Nephron (organoid): ENCODE measurements at regions not wholly inside any gene's neighbourhood (a gene's known extent, or its start where the extent isn't known, plus 50 kb on each side); places are given as distances from the start of the nearest gene placed in this dataset.

Source experiments
- H3K27ac Mint-ChIP-seq, 3 experiments: 2 replicates each; pipeline ENCODE4 v1.8.0; 2020; ENCODE audit warnings: mixed read lengths in 3 of 3, mild to moderate bottlenecking in 2 of 3, moderate library complexity in 1 of 3
- H3K27me3 Mint-ChIP-seq: 2 replicates; pipeline ENCODE4 v1.8.0; 2021; ENCODE audit warnings: low read depth, mild to moderate bottlenecking, moderate library complexity, mixed read lengths
- H3K36me3 Mint-ChIP-seq: 2 replicates; pipeline ENCODE4 v1.8.0; 2020; ENCODE audit warnings: low read depth, mixed read lengths
- H3K4me1 Mint-ChIP-seq: 2 replicates; pipeline ENCODE4 v1.8.0; 2020; ENCODE audit warnings: mixed read lengths
- H3K4me3 Mint-ChIP-seq, 3 experiments: 2 replicates each; pipeline ENCODE4 v1.8.0; 2020; ENCODE audit warnings: mild to moderate bottlenecking in 3 of 3, mixed read lengths in 3 of 3, moderate library complexity in 2 of 3
- H3K9me3 Mint-ChIP-seq: 2 replicates; pipeline ENCODE4 v1.8.0; 2020; ENCODE audit warnings: mixed read lengths
- TF ChIP-seq, protein P1 (sequence below), 3 experiments: fragments of 200-600 bp; sonication (generic); IDR thresholded peaks; one replicate each; pipeline ENCODE4 v1.5.0; 2021; ENCODE audit warnings: antibody characterized with exemption in 3 of 3; ENCODE audit not compliant: unreplicated experiment in 3 of 3

DNA sequence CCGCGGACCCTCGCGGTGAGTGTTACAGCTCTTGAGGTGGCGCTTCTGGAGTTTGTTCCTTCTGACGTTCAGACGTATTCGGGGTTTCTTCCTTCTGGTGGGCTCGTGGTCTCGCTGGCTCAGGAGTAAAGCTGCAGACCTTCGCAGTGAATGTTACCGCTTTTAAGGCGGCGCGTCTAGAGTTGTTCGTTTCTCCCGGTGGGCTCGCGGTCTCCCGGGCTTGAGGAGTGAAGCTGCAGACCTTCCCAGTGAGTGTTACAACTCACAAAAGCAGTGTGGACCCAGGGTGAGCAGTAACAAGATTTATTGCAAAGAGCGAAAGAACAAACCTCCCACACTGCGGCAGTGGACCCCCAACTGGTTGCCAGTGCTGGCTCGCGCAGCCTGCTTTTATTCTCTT is 177.1 kb downstream of the UACA start:
- Mint-ChIP-seq H3K9me3 (peaks cover 7% of the 10 kb centered on the region), H3K4me1 (peaks cover 11% of the 10 kb centered on the region), H3K4me3 (peak overlapping the region; percentile 33 to 76 (median 55)), H3K27me3 (peaks cover 20% of the 10 kb centered on the region), H3K36me3 (no peaks in the 10 kb centered on the region), H3K27ac (no peak overlapping the region)
- TF ChIP-seq, protein P1, sequence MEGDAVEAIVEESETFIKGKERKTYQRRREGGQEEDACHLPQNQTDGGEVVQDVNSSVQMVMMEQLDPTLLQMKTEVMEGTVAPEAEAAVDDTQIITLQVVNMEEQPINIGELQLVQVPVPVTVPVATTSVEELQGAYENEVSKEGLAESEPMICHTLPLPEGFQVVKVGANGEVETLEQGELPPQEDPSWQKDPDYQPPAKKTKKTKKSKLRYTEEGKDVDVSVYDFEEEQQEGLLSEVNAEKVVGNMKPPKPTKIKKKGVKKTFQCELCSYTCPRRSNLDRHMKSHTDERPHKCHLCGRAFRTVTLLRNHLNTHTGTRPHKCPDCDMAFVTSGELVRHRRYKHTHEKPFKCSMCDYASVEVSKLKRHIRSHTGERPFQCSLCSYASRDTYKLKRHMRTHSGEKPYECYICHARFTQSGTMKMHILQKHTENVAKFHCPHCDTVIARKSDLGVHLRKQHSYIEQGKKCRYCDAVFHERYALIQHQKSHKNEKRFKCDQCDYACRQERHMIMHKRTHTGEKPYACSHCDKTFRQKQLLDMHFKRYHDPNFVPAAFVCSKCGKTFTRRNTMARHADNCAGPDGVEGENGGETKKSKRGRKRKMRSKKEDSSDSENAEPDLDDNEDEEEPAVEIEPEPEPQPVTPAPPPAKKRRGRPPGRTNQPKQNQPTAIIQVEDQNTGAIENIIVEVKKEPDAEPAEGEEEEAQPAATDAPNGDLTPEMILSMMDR (IDR thresholded peaks at IDR 0.05; ENCODE audit: unreplicated experiment in 3 of 3) = no peak

DNA sequence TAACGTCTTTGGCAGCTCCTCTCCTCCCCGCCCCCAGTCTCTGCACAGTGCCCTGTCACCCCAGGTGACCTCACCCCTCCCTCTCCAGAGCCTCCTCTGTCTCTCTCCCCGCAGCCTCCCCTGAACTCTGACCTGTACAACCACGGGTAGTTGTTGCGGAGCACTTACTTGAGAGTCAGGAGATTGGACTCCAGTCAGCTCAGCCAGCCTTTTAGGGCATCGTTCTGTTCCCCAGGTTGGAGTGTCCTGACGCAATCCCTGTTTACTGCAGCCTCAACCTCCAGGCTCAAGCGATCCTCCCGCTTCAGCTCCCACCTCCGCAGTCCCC is 177.7 kb downstream of the UACA start:
- H3K9me3 Mint-ChIP-seq = peaks cover 7% of the 10 kb centered on the region
- H3K27ac Mint-ChIP-seq = no peak overlapping the region
- TF ChIP-seq, protein P1 (IDR thresholded peaks at IDR 0.05; ENCODE audit: unreplicated experiment in 3 of 3) = no peak
- peaks cover 20% of the 10 kb centered on the region for H3K27me3 Mint-ChIP-seq
- no peaks in the 10 kb centered on the region for H3K36me3 Mint-ChIP-seq
- H3K4me1 Mint-ChIP-seq = peaks cover 11% of the 10 kb centered on the region
- H3K4me3 Mint-ChIP-seq = peak overlapping the region; percentile 33 to 76 (median 55)

DNA sequence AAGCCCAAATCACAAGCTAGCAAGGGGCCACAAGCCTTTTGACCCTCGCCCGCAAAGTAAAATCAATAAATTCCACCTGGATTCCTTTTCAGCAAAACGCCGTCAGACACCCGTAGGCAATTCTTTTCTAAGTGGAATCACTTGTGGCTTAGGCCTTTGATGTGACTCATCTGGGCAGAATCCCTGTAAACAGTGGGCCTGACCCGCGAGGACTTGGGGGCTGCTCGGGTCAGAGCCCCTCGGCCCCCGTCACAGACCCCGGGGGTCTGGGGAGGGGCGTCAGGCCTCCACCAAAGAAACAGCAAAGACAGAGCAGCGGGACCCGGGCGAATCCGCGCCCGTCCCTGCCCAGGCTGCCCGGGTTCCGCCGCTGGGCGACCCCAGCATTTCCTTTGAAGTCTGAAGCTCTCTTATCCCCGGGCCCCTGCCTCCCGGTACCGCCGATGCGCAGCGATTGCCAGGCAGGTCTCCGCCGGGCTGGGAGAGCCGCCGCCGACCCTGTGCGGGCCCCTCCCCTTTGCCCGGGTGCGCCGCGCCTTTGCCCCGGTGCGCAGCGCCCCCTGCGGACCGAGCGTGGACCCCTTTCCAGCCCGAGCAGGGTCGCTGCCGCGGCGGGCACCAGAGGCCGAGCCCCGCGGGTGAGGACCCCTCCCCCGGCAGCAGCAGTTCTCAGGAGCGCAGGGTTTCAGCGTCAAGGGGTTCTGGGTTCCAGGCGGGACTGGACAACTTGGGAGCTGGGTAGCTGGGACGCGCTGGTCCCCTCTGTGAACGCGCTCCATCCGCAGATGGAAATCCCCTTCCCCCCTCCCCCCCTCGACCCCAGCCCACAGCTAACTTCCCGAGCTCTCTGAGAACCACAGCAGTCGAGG is 178.3 kb downstream of the UACA start:
- TF ChIP-seq, protein P1 (IDR thresholded peaks at IDR 0.05; ENCODE audit: unreplicated experiment in 3 of 3) = peak in 2 of 3 experiments; percentile 44 to 71

DNA sequence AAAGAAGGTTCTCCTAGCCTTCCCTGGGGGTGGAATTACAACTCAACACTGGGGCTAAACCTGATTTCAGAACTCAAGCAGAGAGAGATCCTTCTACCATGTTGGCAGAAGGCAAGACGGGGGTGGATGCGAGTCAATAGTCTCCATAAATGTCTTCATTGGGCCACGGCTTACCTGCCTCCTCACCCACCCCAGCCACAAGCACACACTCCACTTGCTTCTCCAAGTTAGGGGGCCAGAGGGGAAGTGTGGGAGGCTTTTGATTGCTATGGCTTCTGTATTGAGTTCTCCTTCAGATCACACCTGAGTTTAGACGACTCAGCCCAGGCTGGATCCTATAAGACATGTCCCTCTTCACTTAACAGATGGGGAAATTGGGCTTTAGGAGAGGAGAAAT is 178.9 kb downstream of the UACA start:
- H3K9me3 Mint-ChIP-seq = peaks cover 7% of the 10 kb centered on the region
- H3K4me3 Mint-ChIP-seq = peak overlapping the region; percentile 52 to 67 (median 55)

More for the DNA sequence above, 178.3 kb downstream of the UACA start:
- peaks cover 11% of the 10 kb centered on the region for H3K4me1 Mint-ChIP-seq
- no peaks in the 10 kb centered on the region for H3K36me3 Mint-ChIP-seq
- no peak overlapping the region for H3K27ac Mint-ChIP-seq
- peaks cover 20% of the 10 kb centered on the region for H3K27me3 Mint-ChIP-seq
- H3K9me3 Mint-ChIP-seq = peaks cover 7% of the 10 kb centered on the region
- peak overlapping the region; percentile 52 to 67 (median 55) for H3K4me3 Mint-ChIP-seq

DNA sequence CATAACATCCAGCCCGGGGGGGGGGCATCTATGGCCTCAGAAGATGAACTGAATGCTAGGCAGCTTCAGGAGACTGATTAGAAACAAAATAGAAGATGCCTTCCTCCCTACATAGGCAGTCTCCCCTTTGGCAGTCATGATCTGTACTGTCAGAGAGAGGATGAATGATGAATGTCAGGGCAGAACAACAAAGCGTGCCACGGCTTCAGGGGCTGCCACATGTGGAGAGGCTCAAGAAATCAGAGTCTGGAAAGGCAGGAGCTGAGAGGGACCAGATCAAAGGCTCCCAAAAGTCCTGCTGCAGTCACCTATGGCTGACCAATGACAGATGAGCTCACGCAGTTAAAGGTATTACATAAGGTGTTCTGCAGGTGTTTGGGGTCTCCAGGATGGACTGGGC is 180.4 kb downstream of the UACA start:
- Mint-ChIP-seq H3K27ac (no peak overlapping the region), H3K36me3 (no peaks in the 10 kb centered on the region), H3K27me3 (peaks cover 33% of the 10 kb centered on the region), H3K9me3 (peaks cover 7% of the 10 kb centered on the region), H3K4me1 (peaks cover 21% of the 10 kb centered on the region), H3K4me3 (no peak overlapping the region)
- TF ChIP-seq, protein P1 (IDR thresholded peaks at IDR 0.05; ENCODE audit: unreplicated experiment in 3 of 3) = no peak

More for the DNA sequence above, 178.9 kb downstream of the UACA start:
- TF ChIP-seq, protein P1 (IDR thresholded peaks at IDR 0.05; ENCODE audit: unreplicated experiment in 3 of 3) = no peak
- Mint-ChIP-seq H3K36me3 (no peaks in the 10 kb centered on the region), H3K27ac (no peak overlapping the region), H3K4me1 (peaks cover 15% of the 10 kb centered on the region), H3K27me3 (peaks cover 26% of the 10 kb centered on the region)
